ENCODE measurements at regions not wholly inside any gene's neighbourhood (a gene's known extent, or its start where the extent isn't known, plus 50 kb on each side); places are given as distances from the start of the nearest gene placed in this dataset.

- no peak for TF ChIP-seq CTCF (conservative IDR thresholded peaks at IDR 0.05; ENCODE audit: low read length)
- no peak for TF ChIP-seq EZH2phosphoT487 (IDR thresholded peaks at IDR 0.05; ENCODE audit: borderline replicate concordance)
Observed at GRCh38 chr9:108410161-108410560, 445.6 kb downstream of the ACTL7B start.

All from Loucy (cell line).